Colon (tissue), 2 donors: ENCODE measurements at regions not wholly inside any gene's neighbourhood (a gene's known extent, or its start where the extent isn't known, plus 50 kb on each side); places are given as distances from the start of the nearest gene placed in this dataset.

Experiments
- FAIRE-seq: peaks from 2 replicates; lab custom pipeline; 2012; peaks lifted over from hg19 to GRCh38; lab: Jason Lieb, UNC
- donor health status: control.
- donor health status: control.

DNA sequence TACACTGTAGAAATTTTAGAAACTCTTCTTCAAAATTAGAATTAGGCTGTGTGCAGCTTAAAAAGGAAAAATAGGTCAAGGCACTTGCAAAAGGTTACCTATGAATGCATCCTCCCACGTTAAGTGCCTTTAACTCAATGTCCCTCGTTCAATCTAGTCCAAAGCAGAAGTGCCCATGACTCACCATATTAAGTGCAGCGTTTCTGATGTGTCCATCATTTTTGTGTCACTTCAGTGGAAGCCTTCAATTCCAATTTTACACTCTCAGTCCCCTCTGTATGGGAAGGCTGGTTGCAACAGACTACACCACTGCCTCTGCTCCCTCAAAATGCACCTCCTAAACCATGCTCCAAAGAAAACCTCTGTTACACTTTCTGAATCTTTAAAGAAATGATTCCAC, 53.4 kb downstream of the FOXB1 start:
- FAIRE-seq, result no peak

DNA sequence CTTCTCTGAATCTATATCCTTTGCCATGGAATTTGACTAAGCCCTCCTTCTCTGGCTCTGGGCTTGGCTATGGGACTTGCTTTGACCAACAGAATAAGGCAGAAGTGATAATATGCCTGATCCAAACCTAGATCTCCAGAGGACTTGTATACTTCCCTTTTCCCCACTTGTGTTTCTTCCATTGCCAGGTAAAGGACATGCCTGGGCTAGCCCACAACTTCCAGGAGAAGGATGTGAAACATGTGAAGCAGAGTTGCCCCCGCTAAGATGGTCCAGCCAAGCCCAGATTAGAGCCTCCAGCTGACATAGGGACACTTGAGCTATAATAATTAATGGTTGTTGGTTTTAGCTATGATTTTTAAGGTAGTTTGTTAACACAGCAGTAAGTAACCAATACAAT, 55.1 kb downstream of the FOXB1 start:
- FAIRE-seq, result no peak

DNA sequence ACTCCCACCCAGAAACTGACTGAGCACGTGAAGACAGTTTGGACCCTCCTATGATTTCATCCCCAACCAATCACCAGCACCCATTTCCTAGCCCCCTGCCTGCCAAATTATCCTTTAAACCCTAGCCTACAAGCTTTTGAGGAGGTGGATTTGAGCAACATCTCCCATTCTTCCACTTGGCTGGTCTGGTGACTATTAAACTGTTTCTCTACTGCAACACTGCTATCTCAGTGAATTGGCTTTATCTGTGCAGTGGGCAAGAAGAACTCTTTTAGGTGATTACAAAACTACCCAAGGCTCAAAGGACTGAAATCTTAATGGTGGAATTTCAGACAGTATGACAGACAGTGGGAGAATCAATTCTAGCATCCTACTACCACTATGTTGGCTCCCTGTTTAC, 57.6 kb downstream of the FOXB1 start:
- FAIRE-seq, result no peak

DNA sequence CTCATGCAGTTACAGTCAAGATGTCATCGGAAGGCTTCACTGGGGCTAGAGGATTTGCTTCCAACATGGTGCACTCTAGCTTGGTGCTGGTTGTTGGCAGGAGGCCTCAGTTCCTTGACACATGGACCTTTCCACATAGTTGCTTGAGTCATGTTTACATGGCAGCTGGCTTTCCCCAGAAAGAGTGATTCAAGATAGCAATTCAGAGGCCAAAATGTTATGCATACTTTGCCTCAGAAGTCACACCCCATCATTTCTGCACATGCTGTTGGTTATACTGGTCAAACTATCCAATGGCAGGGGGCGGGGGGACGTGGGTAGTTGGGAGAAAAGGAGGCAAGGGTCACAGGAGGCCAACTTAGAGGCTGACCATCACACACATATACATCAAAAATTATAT, 58.7 kb downstream of the FOXB1 start:
- FAIRE-seq, result no peak

DNA sequence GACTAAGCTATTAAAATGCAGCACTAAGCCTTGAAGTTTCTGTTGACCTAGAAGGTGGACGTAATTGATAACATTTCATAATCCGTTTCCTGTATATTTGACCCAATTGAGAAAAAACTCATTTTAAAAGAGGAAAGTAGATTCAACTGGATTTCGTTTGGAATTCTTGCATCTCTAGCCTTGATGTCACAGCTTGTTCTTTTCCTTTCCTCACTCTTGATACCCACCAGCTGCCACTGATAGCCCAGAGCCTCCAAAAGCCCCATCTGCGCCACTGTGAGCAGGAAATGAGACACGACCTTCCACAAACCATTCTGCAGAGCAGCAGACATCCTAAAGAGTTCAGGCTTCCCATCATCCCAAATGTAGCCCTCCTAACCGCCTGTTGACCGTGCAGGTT, 61.8 kb downstream of the FOXB1 start:
- FAIRE-seq, result no peak

DNA sequence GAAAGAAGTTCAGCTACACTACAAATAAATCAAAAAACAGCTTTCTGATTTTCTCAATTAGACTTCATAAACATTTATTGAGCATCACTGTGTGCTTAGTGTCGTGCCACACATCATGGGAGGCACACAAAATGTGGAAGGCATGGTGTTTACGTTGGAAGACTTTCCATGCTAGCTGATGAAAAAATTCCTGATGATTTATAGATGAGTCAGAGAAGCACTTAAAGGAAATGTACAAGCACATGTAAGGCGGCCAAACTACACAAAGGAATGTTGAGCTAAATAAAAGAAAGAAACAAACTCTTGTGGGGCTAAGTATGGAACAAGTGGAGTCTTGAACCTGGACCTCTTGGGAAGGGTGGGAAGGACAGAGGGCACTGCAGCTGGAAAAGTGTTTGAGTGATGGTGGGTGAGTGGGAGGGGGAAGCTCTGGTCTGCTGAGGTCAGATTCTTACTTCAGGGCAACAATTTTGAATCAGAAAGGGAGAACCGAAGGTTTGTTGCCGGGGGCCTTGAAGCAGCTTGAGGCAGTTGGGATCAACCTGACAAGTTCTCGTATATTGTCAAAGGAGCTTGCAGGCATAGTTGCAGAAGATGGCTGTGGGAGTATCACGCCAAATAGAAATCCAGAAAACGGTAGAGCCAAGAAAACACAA, 66.9 kb downstream of the FOXB1 start:
- no peak for FAIRE-seq

DNA sequence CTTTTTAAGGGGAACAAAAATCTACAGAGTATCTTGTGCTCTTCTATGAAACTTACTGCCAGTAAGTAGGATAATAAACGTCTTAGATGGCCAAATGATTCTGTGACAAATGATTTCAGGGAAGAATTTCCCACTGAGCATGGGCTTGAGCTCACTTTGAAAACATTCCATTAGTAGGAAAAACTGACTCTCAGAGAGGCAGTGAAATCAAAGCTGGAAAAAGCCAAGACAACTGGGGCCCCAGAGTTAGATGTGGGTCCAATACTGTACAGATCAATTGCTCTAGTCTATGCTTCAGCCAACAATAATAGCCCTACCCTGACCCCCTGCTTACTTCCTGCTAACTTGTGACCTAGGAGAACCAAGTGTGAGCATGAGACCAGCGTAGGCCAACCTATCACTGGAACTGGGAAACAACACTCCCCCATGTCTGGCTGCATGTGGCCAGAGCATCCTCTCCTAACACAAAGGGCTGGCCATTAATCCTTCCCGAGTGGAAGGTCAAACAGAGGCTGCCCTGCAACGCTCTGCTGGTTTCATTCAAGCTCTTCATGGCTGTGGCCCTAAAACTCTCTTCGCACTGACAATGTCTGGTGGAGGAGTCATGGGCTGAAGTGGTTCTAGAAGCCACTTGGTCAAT, 68.8 kb downstream of the FOXB1 start:
- no peak for FAIRE-seq

DNA sequence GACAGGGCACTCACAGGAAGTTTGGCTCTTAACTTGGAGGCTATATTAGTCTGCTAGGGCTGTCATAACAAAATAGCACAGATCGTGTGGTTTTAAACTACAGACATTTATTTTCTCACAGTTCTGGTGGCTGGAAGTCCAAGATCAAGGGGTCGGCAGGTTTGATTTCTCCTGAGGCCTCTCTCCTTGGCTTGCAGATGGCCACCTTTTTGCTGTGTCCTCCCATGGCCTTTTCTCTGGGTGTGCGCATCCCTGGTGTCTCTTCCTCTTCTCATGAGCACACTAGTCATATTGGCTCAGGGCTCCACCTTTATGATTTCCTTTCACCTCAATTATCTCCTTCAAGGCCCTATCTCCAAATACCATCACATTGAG, 69.3 kb downstream of the FOXB1 start:
- FAIRE-seq, result no peak

DNA sequence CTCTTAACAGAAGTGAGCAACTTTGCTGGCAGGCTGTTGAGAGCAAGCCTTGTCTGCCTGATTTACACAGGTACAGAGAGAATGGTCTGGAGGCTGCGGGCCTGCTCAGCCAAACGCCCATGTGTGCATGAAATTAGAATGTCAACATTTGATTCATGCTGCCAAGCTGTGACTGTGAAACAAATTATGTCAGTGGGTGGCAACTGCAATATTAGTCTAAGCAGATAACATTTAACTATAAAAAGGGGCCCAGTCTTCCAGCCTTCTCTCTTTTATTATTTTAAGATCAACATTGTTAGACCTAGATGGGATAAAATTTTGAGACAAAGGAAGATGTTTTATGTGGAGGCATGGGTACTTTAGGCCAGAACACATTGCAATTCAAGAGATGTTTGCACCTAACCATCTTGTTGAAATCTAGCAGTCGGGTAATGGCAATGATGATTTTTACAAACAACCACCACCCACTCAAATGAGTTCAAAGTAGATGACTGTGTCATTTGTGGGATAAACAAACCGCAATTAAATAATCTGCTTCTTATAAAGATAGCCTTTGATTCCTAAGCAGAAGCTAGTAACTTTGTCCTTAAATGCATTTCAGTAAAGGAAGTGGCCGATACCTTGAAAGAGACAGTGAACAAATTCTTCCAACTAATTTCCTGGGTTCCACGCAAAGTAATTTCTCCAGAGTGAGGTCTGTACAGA, 70.2 kb downstream of the FOXB1 start:
- FAIRE-seq, result no peak

DNA sequence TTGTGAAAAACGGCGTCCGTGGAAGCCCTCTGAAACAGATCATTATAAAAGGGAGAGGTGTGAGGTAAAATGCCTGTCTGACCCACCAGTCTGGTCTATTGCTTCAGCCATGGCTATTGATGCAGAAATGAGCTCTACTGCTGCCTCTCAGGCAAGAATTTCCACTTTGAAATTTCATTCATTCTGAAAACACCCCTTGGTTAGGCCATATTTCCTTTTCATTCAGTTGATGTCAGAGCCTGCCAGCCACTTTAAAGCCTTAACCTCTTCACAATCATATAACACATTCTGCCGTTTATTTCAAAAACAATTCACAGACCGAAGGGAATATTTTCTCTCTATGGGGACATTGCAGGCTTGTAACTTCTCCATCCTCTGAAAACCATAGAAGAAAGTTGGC, 71.9 kb downstream of the FOXB1 start:
- FAIRE-seq, result no peak

DNA sequence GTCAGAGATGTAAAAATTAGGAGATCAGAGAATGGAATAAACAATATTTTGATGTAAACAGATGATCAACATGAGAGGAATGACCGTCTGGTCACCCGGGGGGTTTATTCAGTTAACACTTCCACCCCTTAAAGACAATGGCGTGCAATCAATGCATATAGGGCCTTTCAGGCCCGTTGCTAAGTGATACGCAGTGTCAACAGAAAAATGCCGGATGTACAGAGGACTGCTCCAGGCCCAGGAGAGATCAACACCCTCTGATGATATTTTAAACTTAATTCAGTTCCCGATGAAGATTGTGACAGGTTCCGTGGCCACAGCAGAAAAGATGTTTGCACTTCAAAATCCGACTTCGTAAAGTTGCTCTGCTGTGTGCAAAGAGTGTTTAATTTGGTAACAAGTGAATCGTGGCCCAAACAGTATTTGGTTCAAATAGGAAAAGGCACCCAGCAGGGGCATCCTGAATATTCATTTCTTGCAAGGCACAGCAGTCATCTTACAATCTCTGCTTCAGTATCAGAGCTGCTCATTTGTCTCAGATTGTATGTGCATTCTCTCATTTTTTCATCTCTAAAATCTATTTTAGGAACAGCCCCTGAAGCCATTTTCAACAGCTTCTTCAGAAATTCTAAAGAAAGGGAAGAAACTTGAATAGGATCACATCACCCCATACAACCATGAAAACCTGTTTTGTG, 72.6 kb downstream of the FOXB1 start:
- no peak for FAIRE-seq

DNA sequence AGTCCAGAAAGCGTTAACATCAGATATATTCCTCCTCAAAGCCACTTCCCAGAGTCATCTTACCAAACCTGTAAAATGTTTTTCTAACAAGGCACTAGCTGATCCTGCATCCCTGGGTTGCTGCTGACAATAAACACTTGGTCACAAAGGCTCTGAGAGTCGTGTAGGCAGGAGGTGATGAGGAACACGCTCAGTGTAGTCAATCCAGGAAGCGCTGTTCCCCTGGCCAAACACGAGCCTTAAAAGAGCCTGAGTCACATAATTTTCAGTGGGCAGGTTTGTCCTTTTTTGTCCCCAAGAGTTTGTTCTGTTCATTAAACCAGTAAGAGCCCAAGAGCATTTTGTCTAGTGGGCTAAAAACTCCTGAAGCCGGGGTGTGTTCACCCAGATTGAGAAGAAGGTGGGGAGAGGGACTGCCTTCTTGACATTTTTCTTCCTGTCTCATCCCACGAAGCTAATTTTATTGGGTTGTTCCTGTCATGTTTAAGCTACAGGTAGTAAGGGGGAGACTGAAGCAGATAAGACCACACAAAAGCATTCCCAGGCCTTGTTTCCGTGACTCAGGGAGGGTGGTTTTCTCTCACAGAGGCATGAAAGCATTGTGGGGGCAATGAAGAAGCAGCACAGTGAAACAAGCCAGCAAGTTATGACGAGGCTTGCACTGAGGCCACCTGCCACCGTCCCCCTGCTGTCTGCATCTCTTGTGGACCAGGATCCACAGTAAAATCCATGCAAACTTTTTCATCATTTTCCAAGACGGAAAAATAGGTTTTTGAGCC, 73.7 kb downstream of the FOXB1 start:
- no peak for FAIRE-seq

DNA sequence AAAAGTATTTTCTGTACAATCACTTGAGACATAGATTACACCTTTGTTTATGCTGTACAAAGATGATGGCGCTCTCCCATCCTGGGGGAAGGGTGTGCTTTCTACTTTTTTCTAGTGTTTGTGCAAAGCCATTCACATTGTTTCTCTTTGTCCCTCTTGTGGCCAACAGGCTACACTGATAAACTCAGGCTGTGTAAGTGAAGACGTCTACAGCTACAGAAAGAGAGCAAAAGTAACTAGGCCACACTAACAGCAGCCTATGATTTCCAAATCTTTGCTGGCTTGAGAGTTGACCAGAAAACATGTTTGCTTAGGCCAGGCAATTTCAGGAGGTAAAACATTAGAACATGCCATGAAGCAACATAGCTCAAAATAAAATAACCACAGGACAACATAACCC, 75.1 kb downstream of the FOXB1 start:
- FAIRE-seq, result no peak

DNA sequence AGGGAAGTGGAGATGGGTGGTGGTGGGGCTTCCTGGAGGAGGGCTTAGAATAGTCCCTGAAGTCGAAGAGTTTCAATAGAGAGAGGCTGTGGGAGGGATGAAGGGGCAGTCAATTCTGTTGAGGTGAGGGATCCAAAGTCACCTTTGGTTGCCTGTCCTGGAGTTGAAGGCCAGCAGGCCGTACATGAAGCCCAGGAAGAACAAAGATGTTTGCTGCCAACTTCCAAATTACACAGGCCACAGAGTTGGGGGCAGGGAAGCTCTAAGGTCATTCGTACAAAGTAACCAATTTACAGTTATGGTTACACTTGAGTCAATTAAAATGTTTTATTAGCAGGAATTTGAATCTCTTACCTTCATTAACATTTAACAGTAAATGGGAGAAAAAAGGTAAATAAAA, 77.9 kb downstream of the FOXB1 start:
- no peak for FAIRE-seq

DNA sequence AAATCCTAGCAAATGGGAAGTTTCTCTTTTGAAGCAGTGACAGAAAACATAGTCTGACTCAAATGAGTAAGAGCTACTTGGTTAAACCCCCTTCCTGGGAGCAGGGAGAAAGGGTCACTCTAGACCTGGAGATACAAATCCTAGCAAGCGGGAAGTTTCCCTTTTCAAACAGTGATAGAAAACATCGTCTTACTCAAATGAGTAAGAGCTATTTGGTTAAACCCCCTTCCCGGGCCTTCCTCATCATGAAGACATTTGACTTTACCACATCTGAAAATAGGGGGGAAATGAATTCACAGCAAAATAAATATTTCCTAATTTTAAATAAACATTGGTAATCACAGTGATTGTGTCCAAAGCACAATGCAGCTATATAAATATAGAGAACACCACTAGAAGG, 79.2 kb downstream of the FOXB1 start:
- no peak for FAIRE-seq

DNA sequence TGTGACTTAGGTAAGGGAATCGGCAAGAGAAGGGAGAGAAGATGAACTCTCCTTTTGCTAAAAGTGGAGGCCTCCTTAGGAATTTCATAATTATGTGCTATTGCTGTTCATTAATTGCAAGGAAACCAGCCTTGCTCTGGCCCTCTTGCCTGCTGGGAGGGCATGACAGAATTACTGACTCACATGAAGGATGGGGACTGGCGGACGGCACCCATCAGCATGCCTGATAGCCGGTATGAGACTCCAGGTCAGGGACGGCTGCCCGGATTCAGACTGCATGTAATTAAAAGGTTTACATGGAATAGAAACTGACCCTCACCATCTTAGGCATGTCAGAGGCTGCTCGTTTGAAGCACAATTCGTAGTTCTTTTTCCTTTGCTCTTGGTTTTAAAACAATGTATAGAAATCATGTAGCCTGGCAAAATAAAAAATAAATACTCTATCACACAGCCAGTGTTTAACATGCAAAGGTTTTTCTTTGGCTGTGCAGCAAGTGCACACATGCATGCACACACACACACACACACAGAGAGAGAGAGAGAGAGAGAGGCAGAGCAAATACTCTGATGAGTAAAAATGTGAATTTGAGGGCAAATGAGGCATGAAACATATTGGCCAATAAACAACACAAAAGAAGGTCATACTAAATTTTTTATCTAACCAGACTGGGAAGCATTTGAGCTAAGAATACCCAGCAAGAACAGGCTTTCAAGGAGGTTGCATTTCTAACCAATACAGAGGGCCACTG, 82.7 kb downstream of the FOXB1 start:
- no peak for FAIRE-seq

DNA sequence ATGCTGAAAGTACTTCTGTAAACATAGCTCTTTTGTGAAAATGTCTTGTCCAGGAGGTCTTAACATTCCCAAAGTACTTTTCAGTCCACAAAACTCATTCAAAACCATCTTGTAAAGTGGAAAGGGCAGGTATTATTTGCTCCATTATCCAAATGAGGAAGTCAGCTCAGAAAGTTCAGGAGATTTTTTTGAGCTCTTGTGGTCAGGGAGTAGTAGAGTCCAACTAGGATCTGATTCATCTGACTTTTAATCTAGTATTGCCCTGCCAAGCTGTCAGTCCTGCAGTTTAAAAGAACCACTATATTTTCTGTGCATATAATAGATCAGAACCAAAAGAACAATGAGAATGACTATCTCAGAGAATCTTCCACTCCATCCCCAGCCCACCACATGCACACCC, 83.5 kb downstream of the FOXB1 start:
- FAIRE-seq, result no peak

DNA sequence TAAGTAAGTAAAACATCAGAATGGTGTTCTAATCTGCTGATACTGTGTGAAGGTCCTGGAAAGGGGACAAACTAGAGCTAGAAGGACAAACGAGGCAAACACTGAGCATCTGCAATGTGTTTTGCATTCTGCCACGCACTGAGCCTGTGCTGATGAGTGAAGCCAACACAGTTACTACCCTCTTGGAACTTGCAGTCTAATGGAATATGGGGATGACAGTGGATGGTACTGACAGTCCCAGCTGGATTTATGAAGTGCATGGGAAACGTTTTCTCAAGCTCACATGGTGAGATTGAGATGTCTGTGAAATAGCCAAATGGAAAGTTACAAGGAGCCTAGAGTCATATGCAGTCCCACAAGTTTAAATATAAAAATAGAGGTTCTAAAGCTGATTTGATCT, 86.6 kb downstream of the FOXB1 start:
- no peak for FAIRE-seq

DNA sequence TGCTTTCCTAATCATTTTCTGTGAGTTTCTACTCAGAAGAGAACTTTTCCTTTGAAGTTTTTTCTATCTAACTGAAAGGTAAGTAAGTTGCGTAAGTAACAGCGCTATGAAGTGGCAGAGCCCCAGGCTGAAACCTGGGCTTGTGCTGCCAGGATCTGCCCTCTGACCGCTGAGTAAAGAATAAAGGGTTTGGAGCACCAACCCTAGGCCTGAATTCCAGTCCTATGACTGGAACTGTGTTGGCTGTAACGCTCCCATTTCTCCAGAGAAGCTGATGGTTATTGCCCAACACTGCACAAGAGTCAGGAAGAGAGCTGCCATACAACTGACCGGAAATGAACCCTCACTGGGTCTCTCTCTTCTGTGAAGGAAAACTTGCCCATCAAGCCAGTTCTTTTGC, 87.0 kb downstream of the FOXB1 start:
- FAIRE-seq, result no peak

DNA sequence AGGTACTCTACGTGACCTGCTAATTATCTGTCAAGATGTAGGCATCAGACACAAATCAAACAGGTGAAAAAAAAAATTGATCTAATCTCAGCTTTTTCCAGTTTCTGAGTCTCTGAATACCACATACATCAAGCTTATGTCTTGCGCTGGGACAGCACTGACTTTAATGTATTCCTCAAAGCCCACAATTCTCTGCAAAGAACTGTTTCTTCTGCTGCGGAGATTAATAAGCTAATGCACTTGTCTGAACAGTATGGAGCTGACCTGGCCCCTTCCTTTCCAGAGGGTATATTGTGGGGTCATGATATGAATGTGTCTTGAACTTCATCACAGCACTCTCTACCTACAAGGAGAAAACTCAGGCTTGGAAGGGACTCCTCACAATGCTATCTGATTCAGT, 87.8 kb downstream of the FOXB1 start:
- FAIRE-seq, result no peak

DNA sequence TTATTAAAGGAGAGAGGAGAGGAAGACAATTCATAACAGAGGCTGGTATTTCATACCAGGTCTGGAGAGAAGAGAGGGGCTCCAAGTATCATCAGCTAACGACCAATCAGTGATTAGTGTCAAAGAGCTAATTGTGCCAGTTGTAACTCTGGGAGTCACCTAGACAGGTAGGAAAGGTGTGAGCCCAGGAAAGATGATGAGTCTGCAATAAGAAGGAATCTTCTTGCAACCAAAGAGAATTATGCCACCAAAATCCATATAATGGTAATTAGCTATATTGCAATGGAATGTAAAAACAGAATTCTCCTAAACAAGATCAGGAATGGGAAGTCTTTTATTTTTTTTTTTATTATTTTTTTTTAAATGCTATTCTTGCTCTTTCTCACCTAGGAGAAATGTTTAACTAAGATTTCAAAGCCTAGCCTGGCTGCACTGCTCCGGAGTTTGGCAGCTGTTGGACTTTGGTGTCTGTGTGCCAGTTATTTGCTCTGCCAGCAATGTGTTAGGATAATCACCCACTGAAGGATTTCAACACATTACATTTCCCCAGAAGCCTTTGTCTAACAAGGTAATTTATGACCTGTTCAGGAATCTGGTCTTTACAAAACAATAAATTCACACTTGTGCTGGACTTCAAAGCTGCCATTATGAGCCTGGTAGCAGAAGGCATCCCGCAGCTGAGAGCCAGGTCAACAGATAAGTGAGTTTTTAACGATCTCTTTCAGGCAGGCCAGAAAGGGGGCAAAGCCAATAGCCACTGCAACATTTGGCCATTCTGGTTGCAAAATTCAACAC, 89.4 kb downstream of the FOXB1 start:
- FAIRE-seq, result no peak
